Nephron progenitor cell (in vitro differentiated cells): ENCODE measurements at regions not wholly inside any gene's neighbourhood (a gene's known extent, or its start where the extent isn't known, plus 50 kb on each side); places are given as distances from the start of the nearest gene placed in this dataset.

Experiments used
- DNase-seq: peaks from one replicate; pipeline ENCODE4 v3.0.0; 2021
- H3K27ac Mint-ChIP-seq: 2 replicates; pipeline ENCODE4 v1.8.0; 2021; ENCODE audit warnings: mild to moderate bottlenecking, moderate library complexity, mixed read lengths
- H3K27me3 Mint-ChIP-seq: 2 replicates; pipeline ENCODE4 v1.8.0; 2021; ENCODE audit warnings: mild to moderate bottlenecking, low read depth, mixed read lengths; ENCODE audit not compliant: poor library complexity
- H3K36me3 Mint-ChIP-seq: 2 replicates; pipeline ENCODE4 v1.8.0; 2021; ENCODE audit warnings: low read depth, mixed read lengths
- H3K4me1 Mint-ChIP-seq: 2 replicates; pipeline ENCODE4 v1.8.0; 2021; ENCODE audit warnings: mixed read lengths
- H3K4me3 Mint-ChIP-seq: 2 replicates; pipeline ENCODE4 v1.8.0; 2021; ENCODE audit warnings: mild to moderate bottlenecking, moderate library complexity, mixed read lengths
- H3K9me3 Mint-ChIP-seq: 2 replicates; pipeline ENCODE4 v1.8.0; 2021; ENCODE audit warnings: mild to moderate bottlenecking, moderate library complexity, mixed read lengths
- TF ChIP-seq, protein P1 (sequence below): fragments of 200-600 bp; sonication (generic); IDR thresholded peaks from 2 replicates; pipeline ENCODE4 v1.5.0; 2021; ENCODE audit warnings: antibody characterized with exemption

- Mint-ChIP-seq H3K27me3 (no peaks in the 10 kb centered on the region), H3K36me3 (no peaks in the 10 kb centered on the region), H3K4me3 (no peak overlapping the region), H3K4me1 (no peaks in the 10 kb centered on the region), H3K9me3 (no peaks in the 10 kb centered on the region), H3K27ac (no peak overlapping the region)
- TF ChIP-seq, protein P1, sequence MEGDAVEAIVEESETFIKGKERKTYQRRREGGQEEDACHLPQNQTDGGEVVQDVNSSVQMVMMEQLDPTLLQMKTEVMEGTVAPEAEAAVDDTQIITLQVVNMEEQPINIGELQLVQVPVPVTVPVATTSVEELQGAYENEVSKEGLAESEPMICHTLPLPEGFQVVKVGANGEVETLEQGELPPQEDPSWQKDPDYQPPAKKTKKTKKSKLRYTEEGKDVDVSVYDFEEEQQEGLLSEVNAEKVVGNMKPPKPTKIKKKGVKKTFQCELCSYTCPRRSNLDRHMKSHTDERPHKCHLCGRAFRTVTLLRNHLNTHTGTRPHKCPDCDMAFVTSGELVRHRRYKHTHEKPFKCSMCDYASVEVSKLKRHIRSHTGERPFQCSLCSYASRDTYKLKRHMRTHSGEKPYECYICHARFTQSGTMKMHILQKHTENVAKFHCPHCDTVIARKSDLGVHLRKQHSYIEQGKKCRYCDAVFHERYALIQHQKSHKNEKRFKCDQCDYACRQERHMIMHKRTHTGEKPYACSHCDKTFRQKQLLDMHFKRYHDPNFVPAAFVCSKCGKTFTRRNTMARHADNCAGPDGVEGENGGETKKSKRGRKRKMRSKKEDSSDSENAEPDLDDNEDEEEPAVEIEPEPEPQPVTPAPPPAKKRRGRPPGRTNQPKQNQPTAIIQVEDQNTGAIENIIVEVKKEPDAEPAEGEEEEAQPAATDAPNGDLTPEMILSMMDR: no peak
- no peak for DNase-seq
Measured at GRCh38 chr13:75052616-75053015, 429.4 kb downstream of the TBC1D4 start.

GRCh38 chr13:75050419-75051046, 431.4 kb downstream of the TBC1D4 start:
- TF ChIP-seq, protein P1: no peak
- no peaks in the 10 kb centered on the region for H3K27me3 Mint-ChIP-seq
- H3K9me3 Mint-ChIP-seq: no peaks in the 10 kb centered on the region
- H3K4me3 Mint-ChIP-seq: no peak overlapping the region
- H3K27ac Mint-ChIP-seq: no peak overlapping the region
- no peaks in the 10 kb centered on the region for H3K36me3 Mint-ChIP-seq
- no peaks in the 10 kb centered on the region for H3K4me1 Mint-ChIP-seq
- no peak for DNase-seq

DNA sequence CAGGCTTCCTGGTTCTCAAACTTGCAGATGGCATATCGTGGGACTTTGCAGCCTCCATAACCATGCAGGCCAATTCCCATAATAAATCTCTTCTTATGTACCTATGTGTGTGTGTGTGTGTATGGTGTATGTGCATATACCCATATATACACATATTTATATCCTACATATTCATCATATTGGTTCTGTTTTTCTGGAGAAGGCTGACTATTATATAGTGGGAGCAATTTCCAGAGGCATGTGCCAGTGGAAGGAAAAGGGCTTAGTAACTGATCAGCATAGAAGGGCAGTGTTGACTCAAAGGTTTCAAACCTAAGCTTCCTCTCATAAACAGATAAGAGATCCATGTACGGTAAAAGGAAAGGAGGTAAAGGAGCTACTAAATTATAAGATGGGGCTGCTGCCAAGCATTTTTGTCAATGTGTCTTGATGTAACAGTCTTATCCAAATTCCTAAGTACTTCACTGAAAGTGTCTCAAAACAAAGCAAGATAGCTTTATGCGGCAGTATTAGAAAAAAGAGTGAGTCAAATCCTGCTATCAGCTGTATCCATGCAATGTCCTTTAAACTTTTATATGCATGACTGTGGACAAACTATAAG, 432.1 kb downstream of the TBC1D4 start:
- Mint-ChIP-seq H3K36me3 (no peaks in the 10 kb centered on the region), H3K4me3 (no peak overlapping the region), H3K27me3 (no peaks in the 10 kb centered on the region), H3K27ac (no peak overlapping the region), H3K9me3 (no peaks in the 10 kb centered on the region), H3K4me1 (no peaks in the 10 kb centered on the region)
- no peak for DNase-seq
- TF ChIP-seq, protein P1: no peak

DNA sequence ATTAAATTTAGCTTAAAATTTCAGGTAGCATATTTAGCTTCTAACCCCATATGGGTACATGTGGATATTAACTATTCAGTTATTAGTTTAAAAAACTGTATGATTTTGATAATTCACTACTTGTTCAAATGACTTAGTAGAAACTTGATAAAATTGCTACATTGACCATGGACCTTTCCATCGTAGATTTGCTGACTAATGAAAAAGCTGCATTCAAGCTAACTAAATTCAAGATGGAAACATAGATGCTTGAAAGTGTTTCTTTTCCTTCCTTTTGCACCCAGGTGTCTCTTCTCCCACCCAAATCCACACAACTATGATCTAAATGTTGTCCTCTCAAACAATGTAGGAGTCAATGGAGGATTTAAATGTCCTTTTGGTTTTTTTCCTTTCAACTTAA, 439.2 kb downstream of the TBC1D4 start:
- TF ChIP-seq, protein P1: no peak
- no peaks in the 10 kb centered on the region for H3K9me3 Mint-ChIP-seq
- no peak for DNase-seq
- no peaks in the 10 kb centered on the region for H3K27me3 Mint-ChIP-seq
- no peak overlapping the region for H3K4me3 Mint-ChIP-seq
- H3K4me1 Mint-ChIP-seq: peaks cover 5% of the 10 kb centered on the region
- H3K27ac Mint-ChIP-seq: no peak overlapping the region
- H3K36me3 Mint-ChIP-seq: no peaks in the 10 kb centered on the region

DNA sequence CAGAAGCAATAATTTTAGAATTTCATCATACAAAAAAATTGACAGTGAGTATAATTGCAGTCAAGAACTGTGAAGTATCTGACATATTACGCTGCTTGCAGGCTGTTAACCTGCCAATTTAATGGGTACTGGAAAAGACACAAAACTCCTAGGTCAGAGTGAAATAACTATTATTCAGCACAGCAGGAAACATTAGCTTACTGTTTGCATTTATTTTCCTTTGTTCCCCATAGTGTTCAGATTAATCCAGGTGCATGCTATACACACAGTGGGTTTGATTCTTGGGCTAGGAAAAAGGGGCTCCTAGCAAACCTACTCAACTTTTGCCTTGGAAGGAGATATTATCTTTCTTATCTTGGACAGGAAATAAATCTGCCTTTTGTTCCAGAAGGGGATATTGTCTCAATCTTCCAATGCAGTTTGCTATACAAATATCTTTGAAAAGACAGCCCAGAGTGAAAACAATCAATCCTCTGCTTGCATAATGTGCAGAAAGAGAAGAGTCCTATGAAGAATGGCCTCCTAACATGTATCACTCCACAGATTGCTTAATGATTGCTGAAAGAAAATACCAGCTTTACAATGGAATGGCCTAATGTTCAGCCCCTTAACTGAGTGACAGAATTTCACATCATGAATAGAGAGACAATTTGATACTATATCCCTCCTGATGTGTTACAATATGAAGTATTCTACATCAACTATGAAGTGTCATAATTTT, 443.4 kb downstream of the TBC1D4 start:
- H3K27ac Mint-ChIP-seq: no peak overlapping the region
- H3K27me3 Mint-ChIP-seq: no peaks in the 10 kb centered on the region
- peaks cover 40% of the 10 kb centered on the region for H3K9me3 Mint-ChIP-seq
- H3K4me3 Mint-ChIP-seq: no peak overlapping the region
- H3K36me3 Mint-ChIP-seq: no peaks in the 10 kb centered on the region
- TF ChIP-seq, protein P1: no peak
- peaks cover 5% of the 10 kb centered on the region for H3K4me1 Mint-ChIP-seq
- no peak for DNase-seq
